ENCODE measurements at regions not wholly inside any gene's neighbourhood (a gene's known extent, or its start where the extent isn't known, plus 50 kb on each side); places are given as distances from the start of the nearest gene placed in this dataset.
"Not testable (repeated sequence)": the region's sequence is repeated elsewhere in the genome, so short reads cannot be mapped to it uniquely, and the experiment has no call there.

GRCh38 chr2:72078773-72079172, 68.9 kb downstream of the CYP26B1 start:
- DNase-seq, result no peak

GRCh38 chr2:72077702-72078169, 69.9 kb downstream of the CYP26B1 start:
- no peak for DNase-seq

- DNase-seq, result not testable (repeated sequence)
Observed at GRCh38 chr2:72073373-72073772, 74.3 kb downstream of the CYP26B1 start.

- not testable (repeated sequence) for DNase-seq
Observed at GRCh38 chr2:72064197-72064596, 83.5 kb downstream of the CYP26B1 start.

GRCh38 chr2:72062336-72062735, 85.3 kb downstream of the CYP26B1 start:
- no peak for DNase-seq

- no peak for DNase-seq
Observed at GRCh38 chr2:72057308-72057707, 90.4 kb downstream of the CYP26B1 start.

- peak; percentile 28 for DNase-seq
Observed at GRCh38 chr2:72051971-72052505, 95.6 kb downstream of the CYP26B1 start.

- no peak for DNase-seq
Observed at GRCh38 chr2:72051204-72051603, 96.5 kb downstream of the CYP26B1 start.

- no peak for DNase-seq
Observed at GRCh38 chr2:72050734-72051133, 96.9 kb downstream of the CYP26B1 start.

GRCh38 chr2:72048881-72049477, 98.7 kb downstream of the CYP26B1 start:
- no peak for DNase-seq

GRCh38 chr2:72043985-72044384, 103.7 kb downstream of the CYP26B1 start:
- no peak for DNase-seq

- DNase-seq, result no peak
Observed at GRCh38 chr2:72041638-72042111, 106.0 kb downstream of the CYP26B1 start.

- DNase-seq, result peak; percentile 30
Observed at GRCh38 chr2:72040629-72041571, 106.8 kb downstream of the CYP26B1 start.

GRCh38 chr2:72038524-72038923, 109.1 kb downstream of the CYP26B1 start:
- no peak for DNase-seq

GRCh38 chr2:72037261-72037666, 110.4 kb downstream of the CYP26B1 start:
- DNase-seq, result no peak

GRCh38 chr2:72036595-72036994, 111.1 kb downstream of the CYP26B1 start:
- DNase-seq, result no peak

GRCh38 chr2:72036173-72036545, 111.5 kb downstream of the CYP26B1 start:
- DNase-seq, result no peak

- DNase-seq, result peak; percentile 18
Observed at GRCh38 chr2:72035518-72036172, 112.0 kb downstream of the CYP26B1 start.

- DNase-seq, result no peak
Observed at GRCh38 chr2:72034353-72035095, 113.1 kb downstream of the CYP26B1 start.

- no peak for DNase-seq
Observed at GRCh38 chr2:72033636-72034035, 114.0 kb downstream of the CYP26B1 start.

GRCh38 chr2:72032481-72033041, 115.1 kb downstream of the CYP26B1 start:
- no peak for DNase-seq

All from fibroblast of skin of abdomen (primary cell).